HS-27A (cell line): ENCODE measurements at regions not wholly inside any gene's neighbourhood (a gene's known extent, or its start where the extent isn't known, plus 50 kb on each side); places are given as distances from the start of the nearest gene placed in this dataset.
"Not testable (repeated sequence)": the region's sequence is repeated elsewhere in the genome, so short reads cannot be mapped to it uniquely, and the experiment has no call there.

Experiments
- DNase-seq: peaks from one replicate; pipeline ENCODE4 v3.0.0-alpha.2; 2012; ENCODE audit warnings: low read depth, missing footprints

GRCh38 chr6:147911057-147911456, 402.6 kb downstream of the SAMD5 start:
- no peak for DNase-seq

DNA sequence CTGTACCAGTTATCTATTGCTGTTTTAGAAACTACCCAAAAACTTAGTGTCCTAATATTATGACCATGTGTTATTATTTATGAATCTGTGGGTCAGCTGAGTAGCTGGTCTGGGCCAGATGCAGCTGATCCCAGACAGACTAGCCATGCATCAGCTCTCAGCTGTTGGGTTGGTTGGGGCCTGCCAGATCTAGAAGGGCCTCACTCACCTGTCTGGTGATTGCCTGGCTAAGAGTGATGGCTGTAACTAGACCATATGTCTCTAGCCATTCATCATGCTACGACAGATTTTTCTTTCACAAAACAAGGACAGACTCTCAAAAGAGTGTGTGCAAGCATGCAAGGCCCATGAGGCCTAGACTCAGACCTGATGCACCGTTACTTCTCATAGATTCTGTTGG, 403.2 kb downstream of the SAMD5 start:
- no peak for DNase-seq

DNA sequence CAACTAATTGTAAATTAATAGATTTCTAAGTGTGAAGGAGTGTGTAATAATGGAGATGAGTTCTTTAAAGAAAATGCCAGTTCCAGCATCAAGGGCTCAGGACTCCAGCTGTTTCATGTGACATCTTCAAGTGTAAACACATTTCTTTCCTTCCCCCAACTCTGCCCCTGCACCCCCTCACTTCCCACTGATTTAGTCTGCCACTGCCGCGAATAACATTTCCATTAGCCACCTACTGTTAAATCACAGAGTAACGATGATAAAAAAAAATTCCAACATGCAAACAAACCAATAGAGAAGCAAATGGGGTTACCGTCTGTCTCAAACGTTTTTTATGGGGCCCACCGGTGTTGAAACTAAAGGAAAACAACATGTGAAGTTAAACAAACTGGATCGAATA, 414.3 kb downstream of the SAMD5 start:
- no peak for DNase-seq

GRCh38 chr6:147924598-147924997, 416.1 kb downstream of the SAMD5 start:
- DNase-seq: no peak

DNA sequence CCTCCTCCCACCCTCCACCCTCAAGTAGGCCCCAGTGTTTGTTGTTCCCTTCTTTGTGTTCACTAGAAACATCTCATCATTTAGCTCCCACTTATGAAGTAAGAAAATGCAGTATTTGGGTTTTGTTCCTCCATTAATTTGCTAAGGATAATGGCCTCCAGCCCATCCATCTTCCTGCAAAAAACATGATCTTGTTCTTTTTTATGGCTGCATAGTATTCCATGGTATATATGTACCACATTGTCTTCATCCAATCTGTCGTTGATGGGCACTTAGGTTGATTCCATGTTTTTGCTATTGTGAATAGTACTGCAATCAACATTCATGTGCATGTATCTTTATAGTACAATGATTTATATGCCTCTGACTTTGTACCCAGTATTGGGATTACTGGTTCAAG, 416.8 kb upstream of the SASH1 start:
- no peak for DNase-seq

GRCh38 chr6:147930745-147931144, 411.9 kb upstream of the SASH1 start:
- DNase-seq: no peak

GRCh38 chr6:147933224-147933623, 409.4 kb upstream of the SASH1 start:
- DNase-seq: no peak

DNA sequence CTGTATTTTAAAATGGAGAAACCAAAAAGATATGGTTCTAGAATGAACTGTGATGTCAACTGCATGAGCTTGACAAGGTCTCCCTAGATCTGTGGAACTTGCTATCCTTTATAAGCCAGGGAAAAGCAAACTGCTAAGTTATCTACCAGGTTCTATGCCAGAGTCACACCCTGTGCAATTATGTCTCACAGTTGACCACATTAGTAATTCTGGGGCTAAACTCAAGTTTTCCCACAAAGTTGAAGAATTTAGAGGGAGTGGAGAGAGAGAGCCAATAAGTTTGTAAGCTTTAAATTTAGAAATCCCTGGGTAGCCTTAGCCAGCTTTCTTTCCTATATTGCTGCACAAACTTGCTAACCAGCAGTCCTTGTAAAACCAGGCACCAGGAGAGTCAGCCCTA, 407.0 kb upstream of the SASH1 start:
- no peak for DNase-seq

- DNase-seq: peak; percentile 69
Observed at GRCh38 chr6:147936703-147937470, 405.8 kb upstream of the SASH1 start.

GRCh38 chr6:147941143-147941542, 401.5 kb upstream of the SASH1 start:
- DNase-seq: peak; percentile 68

DNA sequence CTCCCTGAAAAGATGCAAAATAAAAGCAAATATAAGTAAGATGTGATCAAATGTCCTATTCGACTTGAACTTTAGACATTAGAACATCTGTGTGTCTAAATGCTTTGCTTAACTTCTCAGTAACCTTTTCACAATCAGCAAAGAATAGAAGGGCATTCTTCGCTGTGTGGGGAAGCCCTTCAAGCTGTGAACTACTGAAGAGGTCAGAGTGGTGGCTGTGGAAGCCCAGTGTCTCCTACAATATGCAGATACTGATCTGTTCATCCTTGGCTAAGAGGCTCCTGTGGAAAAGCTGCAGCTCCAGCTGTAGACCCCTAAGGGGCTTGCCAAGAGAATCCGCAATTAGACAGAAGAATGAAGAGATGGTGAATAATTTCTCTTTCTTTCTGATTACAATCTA, 400.3 kb upstream of the SASH1 start:
- DNase-seq: no peak

DNA sequence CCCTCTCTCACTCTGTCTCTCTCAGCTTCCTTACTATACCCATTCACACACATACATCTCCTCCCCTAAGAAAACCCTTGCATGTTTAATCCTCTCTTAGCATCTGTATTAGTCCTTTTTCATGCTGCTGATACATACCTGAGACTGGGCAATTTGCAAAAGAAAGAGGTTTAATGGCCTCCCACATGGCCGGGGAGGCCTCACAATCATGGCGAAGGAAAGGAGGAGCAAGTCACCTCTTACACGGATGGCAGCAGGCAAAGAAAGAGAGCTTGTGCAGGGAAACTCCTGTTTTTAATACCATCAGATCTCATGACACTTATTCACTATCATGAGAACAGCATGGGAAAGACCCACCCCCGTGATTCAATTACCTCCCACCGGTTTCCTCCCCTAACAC, 398.5 kb upstream of the SASH1 start:
- no peak for DNase-seq

DNA sequence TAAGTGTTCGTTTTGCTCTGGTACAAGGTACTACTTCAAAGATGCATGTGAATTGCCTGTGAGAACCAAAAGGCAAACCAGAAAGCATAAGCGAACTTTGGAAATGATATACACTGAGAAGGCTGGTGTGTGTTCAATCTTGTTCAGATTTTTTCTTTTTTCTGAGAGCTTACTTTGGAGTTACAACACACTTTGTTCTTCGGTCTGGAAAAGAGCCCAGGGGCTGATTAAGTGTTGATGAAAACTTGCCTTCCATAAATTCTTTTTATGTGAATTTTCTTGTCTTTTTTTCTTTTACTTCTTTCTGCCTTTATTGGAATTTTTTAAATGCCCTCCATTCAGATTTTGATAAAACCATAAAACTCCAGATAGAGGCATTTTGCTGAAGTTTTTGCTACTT, 395.1 kb upstream of the SASH1 start:
- no peak for DNase-seq

DNA sequence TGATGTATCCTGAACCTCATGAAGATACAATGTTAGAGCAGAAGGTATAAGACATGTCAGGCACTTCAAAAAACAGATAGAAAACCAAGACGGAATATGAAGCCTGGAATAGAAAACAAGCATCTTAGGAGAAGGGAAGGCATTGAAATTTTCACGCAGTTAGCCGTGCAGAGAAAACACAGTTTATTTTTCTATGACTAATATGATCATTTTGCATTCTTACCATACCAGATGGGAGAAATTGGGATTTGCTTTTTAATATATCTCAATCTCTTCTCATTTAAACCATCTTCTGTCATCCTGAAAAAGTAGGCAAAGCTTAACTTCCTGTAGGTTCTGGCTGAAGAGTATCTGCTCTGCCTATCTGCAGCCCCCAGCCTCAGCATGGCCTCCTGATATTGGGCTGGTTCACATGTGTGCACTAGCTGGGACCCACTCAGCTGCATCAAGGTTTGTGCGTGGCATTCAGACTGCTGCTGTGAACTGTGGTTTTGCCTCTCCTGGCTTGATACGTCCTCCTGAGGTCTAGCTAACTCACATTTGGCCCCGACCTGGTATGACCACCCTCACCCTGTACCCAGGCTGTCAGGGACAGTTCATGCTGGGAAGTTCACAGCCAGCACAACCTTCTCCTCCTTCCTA, 392.5 kb upstream of the SASH1 start:
- no peak for DNase-seq

DNA sequence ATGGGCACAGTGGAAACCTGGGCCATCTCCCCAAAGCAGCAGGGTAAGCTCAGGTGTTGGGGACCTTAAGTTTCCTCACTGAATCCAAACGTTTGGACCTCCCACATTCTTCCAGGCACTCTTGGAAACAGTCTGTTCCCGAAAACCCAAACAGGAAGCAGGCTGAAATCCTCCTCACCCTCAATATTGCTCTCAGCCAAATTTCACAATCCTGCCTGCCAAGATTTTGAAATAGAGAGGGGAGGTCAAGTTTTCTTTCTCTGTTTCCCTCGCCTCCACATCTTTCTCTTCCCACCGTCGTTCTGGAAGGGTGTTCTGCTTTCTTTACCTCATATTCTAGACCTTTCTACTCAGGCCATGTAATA, 392.0 kb upstream of the SASH1 start:
- DNase-seq: no peak

GRCh38 chr6:147951726-147952125, 390.9 kb upstream of the SASH1 start:
- DNase-seq: no peak

DNA sequence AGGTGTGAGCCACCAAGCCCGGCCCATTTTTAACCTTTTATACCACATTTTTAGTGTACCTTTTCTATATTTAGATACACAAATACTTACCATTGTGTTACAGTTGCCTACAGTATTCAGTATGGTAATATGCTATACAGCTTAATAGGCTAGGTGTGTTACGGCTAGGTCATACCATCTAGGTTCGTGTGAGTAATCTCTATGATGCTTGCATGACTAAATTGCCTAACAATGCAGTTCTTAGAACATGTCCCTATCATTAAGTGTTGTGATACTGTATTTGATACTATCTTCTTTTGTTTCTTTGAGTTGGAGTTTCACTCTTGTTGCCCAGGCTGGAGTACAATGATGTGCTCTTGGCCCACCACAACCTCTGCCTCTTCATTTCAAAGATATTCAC, 387.7 kb upstream of the SASH1 start:
- DNase-seq: no peak

GRCh38 chr6:147958683-147959082, 384.0 kb upstream of the SASH1 start:
- no peak for DNase-seq

- DNase-seq: no peak
Observed at GRCh38 chr6:147961481-147962141, 381.0 kb upstream of the SASH1 start.

GRCh38 chr6:147965448-147965847, 377.2 kb upstream of the SASH1 start:
- DNase-seq: not testable (repeated sequence)

DNA sequence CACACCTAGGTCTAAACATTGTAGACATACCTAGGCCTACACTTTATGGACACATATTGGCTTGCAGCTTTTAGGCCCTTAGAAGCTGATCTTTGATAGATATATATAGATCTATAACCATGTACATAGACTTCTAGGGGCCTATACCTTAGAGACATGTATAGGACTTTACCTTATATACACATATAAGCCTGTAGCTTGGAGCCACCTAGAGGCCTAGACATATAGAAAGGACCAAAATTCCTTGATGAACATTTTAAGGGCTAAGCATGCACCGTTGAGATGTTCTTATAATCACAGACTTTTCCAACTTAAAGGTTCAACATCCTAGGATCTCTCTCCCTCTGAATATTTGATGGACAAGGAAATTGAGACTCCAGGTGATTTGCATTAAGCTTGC, 371.7 kb upstream of the SASH1 start:
- no peak for DNase-seq

DNA sequence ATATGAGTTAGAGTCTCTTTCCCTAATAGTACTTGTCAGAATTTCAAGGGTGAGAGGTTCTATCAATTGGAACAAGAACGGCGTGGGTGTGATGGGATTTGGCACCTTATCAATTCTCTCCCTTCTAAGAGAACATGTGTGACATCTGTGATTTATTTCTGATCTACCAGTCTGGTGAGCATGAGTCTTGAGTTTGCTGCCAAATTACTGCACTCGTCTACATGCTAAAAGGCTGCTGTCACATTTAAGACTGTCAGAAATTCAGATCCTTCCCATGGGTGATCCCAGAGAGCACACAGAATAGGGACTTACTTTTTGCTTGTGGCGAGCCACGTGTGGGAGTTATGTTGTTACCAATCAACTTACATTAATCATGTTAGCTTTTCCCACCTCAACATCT, 370.2 kb upstream of the SASH1 start:
- no peak for DNase-seq

GRCh38 chr6:147973806-147974205, 368.8 kb upstream of the SASH1 start:
- DNase-seq: no peak
